GM21619 (cell line): ENCODE measurements at regions not wholly inside any gene's neighbourhood (a gene's known extent, or its start where the extent isn't known, plus 50 kb on each side); places are given as distances from the start of the nearest gene placed in this dataset.
"Not testable (repeated sequence)": the region's sequence is repeated elsewhere in the genome, so short reads cannot be mapped to it uniquely, and the experiment has no call there.

Experiments used
- ATAC-seq: cut with Tn5 transposase; IDR thresholded peaks from one replicate; pipeline ENCODE4 v1.9.1; 2021; ENCODE audit not compliant: unreplicated experiment

DNA sequence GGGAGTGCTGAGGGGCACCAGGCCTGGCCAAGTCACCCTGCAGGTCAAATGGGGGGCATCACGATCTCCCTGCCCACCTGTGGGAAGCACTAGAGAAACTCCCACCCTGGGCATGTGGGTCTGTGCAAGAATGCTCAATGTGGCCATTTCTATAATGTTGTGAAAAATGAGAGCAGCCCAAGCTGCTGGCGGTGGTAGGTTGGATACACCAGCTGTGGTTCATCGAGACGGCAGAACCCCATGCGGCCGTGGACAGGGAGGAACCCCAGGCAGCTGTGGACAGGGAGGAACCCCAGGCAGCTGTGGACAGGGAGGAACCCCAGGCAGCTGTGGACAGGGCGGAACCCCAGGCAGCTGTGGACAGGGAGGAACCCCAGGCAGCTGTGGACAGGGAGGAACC, 129.1 kb downstream of the BRD1 start:
- ATAC-seq = not testable (repeated sequence)

DNA sequence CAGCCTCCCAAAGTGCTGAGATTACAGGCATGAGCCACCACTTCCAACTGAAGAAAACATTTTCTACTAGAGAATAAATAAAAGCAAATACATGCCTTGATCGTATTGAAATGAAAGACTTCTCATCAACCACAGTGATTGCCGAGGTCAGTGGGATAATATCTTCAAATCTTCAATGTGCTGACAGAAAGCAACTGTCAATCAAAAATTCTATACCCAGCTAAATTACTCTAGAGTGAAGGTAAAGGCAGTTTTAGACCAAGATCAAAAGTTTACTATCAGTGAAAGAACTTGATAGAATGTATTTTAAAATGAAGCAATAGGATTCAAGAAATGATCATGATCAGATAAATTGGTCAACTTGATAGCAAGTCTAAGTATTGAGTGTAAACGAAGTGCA, 130.6 kb downstream of the BRD1 start:
- ATAC-seq = no peak

DNA sequence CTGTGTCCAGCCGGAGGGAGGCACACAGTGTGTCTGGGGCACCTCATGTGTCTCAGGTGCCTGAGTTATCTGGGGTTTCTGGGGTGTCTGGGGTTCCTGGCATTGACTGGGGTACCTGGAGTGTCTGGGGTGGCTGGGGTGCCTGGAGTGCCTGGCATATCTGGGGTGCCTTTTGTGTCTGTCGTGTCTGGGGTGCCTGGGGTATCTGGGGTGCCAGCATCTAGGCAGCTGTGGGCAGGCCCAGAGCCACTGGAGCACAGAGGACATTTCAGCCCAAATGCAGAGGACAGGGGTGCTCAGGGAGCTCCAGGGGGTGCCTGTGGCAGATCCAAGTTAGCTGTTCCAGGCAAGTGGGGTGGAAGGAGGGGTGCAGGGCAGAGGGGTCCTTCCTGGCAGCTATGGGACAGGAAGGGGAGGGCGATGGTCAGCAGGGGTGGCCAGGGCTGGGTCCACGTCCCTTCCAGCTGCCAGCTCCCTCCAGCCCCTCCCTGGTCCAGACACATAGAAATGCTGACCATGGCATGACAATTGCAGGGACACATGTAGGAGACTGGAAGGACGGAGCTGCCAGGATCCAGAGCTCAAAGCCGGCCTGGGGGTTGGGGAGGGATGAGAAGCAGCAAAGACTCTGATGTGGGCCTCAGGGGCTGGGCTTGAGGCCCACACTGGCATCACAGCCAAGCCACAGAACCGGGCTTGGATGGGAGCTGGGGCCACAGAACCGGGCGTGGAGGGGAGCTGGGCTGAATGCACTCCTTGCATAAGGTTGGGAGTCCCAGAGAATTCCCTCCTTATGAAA, 133.0 kb downstream of the BRD1 start:
- ATAC-seq = no peak

DNA sequence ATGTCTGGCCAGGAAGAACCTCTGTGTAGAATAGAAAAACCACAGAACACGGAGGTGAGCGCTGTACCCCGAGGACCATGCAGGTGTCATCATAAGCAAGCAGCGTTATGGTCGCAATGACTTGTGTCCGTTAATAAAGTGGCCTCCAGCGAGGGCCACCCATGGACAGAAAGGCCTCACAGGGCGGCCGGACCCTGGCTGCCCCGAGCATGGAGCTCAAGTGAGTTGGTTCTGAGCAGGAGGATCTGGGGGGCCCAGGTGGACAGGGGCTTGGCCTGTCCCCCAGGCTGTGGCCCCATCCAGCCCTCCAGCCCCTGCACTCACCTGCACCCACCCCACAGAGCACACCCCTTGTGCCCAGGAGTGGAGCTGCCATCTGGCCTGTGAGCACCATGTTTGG, 133.8 kb downstream of the BRD1 start:
- no peak for ATAC-seq

DNA sequence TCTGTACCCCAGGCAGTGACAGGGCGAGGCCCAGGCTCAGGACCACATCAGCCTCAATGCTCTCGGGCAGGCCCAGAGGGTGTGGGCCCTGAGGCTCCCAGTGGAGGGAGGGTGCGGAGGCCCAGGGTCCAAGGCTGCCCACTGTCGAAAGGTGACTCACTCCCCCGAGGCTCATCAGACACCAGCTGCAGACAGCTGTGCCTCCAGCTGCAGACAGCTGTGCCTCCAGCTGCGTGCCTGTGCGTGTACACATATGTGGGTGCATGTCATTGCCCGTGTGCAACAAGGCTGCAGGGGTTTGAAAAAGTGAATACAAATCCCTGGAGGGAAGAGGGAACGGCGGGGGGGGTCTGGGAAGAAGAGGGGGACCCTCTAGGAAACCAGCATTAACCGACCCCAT, 134.3 kb downstream of the BRD1 start:
- no peak for ATAC-seq

DNA sequence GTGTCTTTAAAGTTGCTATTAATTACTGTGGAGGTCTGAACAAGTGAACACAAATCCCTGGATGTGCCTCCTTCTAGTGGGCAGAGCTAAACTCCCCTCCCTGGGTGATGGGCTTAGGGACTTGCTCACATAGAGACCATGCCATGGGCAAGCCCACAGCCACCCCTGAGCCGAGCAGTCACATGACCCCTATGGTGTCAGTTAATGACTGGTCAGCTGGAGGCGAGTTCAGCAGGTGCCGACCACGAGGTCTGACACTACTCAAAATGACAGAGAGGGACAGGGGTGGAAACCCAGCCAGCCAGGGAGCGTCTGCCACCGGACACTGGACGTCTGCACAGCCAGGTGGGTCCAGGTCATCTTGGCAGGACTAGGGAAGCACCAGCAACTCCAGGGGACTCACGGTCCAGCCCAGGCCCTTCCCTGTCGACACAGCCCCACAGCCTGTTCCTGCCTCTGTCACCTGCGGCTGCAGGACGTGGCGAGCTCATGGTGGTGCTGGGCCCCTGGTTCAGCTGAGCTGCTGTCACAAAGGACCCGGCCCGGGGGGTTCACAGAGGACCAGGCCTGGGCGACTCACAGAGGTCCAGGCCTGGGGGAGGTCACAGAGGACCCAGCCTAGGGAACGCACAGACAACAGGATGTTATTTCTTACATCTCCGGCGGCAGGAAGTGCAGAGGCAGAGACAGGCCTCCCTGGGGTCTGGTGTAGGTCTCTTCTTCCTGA, 135.0 kb downstream of the BRD1 start:
- ATAC-seq = no peak

DNA sequence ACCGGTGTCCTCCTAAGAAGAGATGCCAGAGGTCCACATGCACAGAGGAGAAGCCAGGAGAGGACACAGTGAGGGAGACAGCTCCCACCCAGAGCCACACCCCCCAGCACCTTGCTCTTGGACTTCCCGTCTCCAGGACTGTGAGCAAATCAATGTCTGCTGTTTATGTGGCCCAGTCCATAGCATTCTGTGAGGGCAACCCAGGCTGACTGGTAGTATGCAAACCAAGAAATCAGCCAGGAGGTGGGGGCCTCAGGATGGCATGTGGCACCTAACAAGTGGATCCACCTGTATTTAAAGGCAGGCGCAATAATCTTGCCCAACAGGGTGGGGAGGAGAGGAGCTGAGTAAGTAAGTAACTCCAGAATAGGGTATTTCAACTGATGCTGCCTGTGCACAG, 136.4 kb downstream of the BRD1 start:
- no peak for ATAC-seq

DNA sequence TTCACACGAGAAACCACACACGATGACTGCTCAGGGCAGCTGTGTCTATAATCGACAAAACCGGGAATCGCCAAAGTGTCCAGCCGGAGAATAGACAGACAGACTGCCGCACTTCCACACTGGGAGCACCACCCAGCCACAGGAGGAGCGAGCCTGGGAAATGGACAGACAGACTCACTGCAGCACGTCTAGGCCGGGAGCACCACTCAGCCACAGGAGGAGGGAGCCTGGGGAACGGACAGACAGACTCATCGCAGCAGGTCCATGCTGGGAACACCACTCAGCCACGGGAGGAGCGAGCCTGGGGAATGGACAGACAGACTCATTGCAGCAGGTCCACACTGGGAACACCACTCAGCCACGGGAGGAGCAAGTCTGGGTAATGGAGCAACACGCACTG, 137.2 kb downstream of the BRD1 start:
- ATAC-seq = no peak

DNA sequence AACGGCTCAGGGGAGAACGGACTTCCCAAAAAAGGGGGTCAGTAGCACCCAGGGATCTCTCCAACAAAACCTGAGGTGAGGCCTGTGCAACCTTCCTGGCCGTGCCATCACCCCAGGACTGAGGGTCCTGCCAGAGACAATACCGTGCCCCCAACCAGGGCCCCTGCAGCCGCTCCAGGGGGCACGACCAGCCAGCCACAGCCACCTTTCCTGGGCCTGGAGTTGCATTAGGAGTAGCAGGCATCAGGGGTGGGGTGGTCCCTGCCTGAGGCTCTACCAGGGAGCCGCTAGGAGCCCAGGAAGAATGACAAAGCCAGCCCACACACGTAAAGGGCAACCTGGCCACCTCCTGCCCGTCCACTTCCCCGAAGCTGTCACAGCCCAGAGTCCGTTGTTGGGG, 137.8 kb downstream of the BRD1 start:
- ATAC-seq = no peak

DNA sequence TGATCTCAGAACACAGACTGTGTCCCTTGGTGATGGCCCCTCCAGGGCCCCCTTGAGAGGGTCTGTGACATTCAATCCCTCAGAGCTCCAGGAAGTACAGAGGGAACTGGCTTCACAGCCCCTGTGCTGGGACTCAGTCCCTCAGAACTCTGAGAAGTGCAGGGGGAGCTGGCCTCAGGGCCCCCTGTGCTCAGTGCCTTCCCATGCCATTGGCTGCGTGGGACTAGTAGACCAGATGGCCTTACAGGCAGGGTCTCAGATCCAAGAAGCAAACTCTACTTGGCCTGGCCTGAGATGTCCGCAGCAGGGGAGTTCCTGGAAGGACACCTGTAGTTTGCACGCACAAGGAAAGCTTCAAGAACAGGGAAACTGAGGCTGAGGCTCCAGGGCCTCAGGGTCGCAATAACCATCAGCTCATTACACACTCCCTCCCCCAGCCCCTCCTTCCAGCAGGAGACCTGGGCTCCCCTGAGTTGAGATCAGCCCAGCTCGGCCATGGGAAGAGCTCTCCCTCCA, 138.4 kb downstream of the BRD1 start:
- no peak for ATAC-seq

DNA sequence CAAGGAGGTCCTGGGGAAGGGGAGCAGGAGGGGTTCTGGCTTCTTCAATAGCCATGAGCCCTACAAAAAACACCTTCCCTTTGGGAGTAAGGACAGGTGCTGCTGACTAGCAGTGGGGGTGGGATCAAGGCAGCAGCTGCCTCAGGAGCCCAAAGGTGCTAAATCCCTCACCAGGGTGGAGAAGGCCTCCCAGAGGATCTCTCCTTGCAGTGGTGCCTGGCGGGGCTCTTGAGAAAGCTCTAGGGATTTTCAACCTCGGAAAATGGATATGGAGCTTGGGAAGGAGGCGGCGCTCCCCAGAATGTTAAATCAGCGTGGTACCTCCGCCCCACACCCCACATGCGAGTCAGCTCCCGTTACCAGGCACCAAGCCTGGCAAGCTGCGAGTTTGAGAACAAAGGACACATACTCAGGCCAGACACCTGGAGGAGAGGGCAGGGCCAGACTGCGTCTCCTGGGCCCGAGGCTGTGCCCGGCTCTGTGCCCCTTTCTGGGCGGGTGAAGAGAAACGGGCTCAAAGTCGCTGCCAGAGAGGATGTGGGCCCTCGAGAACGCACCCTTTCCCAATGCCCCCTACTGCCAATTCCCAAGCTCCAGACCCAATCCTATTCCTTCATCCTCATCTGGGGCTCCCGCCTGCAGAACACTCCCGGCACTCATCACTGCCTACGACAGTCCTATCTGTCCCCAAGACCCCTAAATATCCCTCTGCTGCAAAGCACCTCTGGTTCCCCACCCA, 139.0 kb downstream of the BRD1 start:
- no peak for ATAC-seq

DNA sequence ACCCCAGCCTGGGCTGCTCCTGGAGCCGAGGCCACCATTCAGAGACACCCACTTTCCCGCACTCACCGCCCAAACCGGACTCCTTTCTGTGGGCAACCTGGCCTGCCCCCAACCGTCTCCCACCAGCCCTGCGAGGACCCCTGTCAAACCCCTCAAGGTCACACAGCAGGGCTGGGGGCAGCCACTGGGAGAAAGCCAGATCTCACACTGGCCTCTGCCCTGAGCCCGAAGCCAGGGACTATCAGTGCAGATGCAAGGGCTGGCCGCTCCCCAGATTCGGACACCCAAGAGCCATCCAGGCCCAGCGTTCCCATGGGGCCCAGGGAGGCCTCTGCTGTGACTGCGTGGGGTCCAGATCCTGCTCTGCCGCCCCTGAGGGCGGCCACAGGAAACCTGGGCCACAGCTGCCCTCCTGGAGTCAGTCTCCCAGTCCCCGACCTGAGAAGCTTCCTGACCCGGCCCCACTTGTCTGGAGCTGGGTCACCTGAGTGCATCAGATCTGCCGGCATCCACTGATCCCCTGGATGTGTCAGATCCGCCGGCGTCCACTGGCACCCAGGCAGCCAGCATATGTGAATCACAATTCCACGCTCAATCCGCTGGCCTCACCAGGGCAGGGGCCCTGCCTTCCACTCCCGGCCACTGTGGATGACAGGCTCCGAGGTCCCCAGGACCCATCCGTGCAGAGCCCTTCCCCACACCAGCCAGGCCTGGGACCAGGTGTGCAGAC, 139.7 kb downstream of the BRD1 start:
- ATAC-seq = no peak

DNA sequence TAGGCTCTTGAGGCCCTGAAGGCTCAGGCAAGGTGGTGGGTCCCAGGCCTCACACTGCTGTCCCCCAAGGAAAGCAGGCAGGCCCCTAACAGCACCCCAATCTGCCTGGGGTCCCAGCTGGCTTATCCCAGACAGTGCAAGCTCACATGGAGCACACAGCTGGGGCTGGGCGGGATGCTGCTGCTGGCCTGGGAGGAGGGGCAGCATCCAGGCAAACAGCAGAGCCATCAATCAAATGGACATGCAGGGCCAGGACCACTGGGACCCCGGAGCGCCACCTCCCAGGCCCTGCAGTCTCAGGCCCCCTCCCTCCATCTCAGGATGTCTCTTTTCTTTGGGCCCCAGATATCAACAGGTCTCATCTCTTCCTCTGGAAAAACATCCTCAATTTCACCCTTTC, 140.3 kb downstream of the BRD1 start:
- no peak for ATAC-seq

DNA sequence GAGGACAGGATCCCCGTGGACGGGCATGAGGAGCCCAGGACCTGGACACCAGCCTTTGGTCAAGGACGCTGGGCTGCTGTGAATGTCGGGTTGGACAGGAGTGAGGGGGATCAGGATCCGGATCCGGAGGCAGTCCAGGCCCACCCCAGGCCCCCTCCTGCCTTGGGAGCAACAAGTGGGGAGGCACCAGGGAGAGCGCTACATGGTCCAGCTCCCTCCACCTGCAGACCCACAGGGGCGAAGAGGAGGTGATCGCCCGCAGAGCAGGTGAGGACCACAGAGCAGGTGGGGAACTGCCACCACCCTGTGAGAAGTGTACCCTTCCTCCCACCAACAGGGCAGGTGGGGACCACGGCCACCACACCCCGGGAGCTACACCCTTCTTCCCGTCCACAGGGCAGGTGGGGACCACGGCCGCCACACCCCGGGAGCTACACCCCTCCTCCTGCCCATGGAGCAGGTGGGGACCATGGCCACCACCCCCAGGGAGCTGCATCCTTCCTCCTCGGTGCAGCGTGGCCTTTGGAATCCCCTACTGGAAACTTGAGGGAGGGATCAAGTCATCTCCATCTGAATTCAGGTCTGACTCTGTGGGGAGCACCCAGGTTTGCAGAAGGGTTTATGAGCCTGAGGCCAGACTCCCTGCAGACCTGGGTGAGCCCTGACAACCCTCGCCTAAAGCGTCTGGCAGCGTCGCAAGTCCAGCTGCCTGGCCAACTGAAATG, 141.0 kb downstream of the BRD1 start:
- ATAC-seq = no peak

DNA sequence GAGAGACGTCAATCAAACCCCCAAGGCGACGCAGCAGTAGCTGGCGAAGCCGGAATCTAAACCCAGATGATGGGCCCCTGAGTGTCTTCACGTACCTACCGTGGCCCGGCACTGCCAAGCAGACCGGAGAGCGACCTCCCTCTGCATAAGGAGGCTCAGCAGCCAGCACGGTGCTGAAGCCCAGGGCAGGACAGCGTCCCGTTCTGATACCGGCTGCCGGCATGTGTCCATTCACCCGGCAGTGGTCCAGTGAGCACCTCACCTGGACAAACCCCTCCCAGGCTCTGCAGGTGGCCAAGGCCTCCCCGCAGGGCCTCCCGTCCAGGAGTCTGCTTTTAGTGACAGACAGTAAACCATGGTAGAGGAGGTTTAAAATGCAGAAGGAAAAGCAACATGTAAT, 142.0 kb downstream of the BRD1 start:
- ATAC-seq = no peak

DNA sequence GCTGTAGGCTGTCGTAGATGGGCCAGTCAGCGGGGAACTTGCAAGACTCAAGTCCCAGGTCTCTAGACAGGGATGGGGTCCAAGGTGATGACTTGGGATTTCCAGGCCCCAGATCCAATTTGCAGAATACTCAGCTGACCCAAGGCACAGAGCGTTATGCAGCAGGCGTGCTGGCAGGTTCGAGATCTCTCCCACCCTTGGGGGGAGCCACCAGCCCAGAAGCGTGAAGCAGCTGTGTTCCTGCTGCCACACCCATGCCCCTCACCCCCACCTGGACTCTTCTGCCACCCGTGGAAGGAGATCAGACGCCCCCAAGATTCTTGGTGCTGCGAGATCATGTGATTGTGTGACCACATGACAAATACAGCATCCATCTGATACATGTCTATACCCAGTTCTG, 142.6 kb downstream of the BRD1 start:
- ATAC-seq = no peak

DNA sequence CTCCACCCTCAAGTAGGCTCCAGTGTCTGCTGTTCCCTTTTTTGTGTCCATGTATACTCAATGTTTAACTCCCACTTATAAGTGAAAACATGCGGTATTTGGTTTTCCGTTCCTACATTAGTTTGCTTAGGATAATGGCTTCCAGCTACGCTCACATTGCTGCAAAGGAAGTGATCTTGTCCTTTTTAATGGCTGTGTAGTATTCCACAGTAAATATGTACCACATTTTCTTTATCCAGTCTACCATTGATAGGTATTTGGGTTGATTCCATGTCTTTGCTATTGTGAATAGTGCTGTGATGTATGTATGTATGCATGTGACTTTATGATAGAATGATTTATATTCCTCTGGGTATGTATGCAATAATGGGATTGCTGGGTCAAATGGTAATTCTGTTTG, 144.6 kb downstream of the BRD1 start:
- ATAC-seq = no peak

DNA sequence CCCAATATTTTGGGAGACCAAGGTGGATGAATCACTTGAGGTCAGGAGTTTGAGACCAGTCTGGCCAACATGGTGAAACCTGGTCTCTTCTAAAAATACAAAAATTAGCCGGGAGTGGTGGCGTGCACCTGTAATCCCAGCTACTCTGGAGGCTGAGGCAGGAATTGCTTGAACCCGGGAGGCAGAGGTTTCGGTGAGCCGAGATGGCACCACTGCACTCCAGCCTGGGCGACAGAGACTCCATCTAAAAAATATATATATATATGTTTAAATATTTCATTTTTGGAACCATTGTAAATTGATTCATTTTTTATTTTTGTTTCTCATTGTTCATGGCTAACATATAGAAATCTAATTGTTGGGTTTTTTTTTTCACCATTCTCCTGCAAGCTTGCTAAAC, 146.9 kb downstream of the BRD1 start:
- ATAC-seq = not testable (repeated sequence)

DNA sequence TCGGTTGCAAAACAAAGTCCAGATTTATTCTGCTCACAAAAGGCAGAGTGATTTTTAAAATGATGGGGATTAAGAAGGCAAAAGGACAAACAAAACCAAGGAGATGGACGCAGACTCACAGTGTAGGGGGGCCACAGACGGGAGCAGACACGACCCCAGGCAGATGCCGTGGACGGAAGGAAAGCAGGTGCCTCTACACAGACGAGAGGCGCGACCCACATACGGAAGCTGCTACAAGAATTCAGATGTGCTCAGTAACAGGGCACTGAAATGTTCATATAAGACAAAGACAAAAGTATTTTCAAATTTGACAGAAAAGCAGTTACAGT, 148.9 kb downstream of the BRD1 start:
- ATAC-seq = no peak

DNA sequence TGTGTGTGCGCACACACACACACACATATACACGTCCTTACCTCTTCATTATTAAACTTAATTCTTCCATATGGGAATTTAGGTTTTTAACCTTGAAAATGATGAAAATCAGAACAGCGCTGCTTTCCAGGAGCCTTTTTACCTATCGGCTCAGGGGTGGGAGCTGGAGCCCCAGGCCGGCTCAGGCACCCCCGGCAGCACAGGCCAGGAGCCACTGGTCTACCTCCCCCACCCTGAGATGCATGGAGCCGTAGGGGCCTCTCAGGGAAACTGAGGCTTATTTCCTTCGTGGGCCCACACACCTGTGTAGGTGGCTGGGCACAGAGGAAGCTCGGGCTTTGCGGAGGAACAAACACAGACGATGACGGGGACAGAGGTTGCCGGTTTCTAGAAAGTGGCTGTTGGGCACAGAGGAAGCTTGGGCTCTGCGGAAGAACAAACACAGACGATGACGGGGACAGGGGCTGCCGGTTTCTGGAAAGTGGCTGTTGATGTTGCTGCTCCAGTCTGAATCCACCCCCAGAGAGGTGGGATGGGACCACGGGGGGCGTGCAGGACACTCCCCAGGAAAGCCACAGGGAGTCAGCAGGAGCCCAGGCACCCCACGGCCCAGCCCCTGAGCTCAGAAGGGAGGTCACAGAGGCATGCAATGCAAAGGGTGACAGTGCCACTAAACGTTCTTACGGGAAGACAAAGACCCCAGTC, 149.4 kb downstream of the BRD1 start:
- ATAC-seq = no peak
